Left ventricle myocardium inferior (tissue), 1 donor: ENCODE measurements at regions not wholly inside any gene's neighbourhood (a gene's known extent, or its start where the extent isn't known, plus 50 kb on each side); places are given as distances from the start of the nearest gene placed in this dataset.

Source experiments
- DNase-seq: peaks from one replicate; pipeline ENCODE4 v3.0.0-alpha.2; 2020
- H3K27ac ChIP-seq: fragments of 200-600 bp; replicated peaks from 2 replicates; pipeline ENCODE4 v1.8.0; 2021
- H3K27me3 ChIP-seq: fragments of 200-600 bp; 2 replicates; pipeline ENCODE4 v1.8.0; 2021; ENCODE audit warnings: low read depth
- H3K36me3 ChIP-seq: fragments of 200-600 bp; 2 replicates; pipeline ENCODE4 v1.8.0; 2021
- H3K4me1 ChIP-seq: fragments of 200-600 bp; 2 replicates; pipeline ENCODE4 v1.8.0; 2021
- H3K4me3 ChIP-seq: fragments of 200-600 bp; 2 replicates; pipeline ENCODE4 v1.8.0; 2021; ENCODE audit warnings: mild to moderate bottlenecking, moderate library complexity
- H3K9me3 ChIP-seq: fragments of 200-600 bp; replicated peaks from 2 replicates; pipeline ENCODE4 v1.8.0; 2021
- CTCF ChIP-seq: fragments of 200-600 bp; IDR thresholded peaks from 2 replicates; pipeline ENCODE4 v1.8.0; 2021; ENCODE audit warnings: antibody characterized with exemption, mild to moderate bottlenecking, borderline replicate concordance
- intact Hi-C: fragments of 100-400 bp; cut with micrococcal nuclease; formaldehyde crosslinking; loops from one replicate; pipeline ENCODE4 v1.11.0; 2022
- donor health status: DM: no; HTN: yes; CAD: no; lungs with severe emphysema.

- Histone ChIP-seq H3K27ac (no peak overlapping the region), H3K36me3 (no peaks in the 10 kb centered on the region), H3K9me3 (no peaks in the 10 kb centered on the region), H3K4me3 (no peak overlapping the region), H3K4me1 (no peaks in the 10 kb centered on the region), H3K27me3 (peaks cover 16% of the 10 kb centered on the region)
- intact Hi-C loops: no loop called here
- DNase-seq: no peak
- no peak for TF ChIP-seq CTCF
These were observed 361.1 kb downstream of the MAN2A1 start for GRCh38 chr5:110050640-110051345.

- no peaks in the 10 kb centered on the region for H3K4me1 ChIP-seq
- intact Hi-C loops: no loop called here
- no peaks in the 10 kb centered on the region for H3K9me3 ChIP-seq
- TF ChIP-seq CTCF: no peak
- H3K27ac ChIP-seq: no peak overlapping the region
- no peak for DNase-seq
- H3K27me3 ChIP-seq: peaks cover 16% of the 10 kb centered on the region
- no peak overlapping the region for H3K4me3 ChIP-seq
- no peaks in the 10 kb centered on the region for H3K36me3 ChIP-seq
These were observed 363.5 kb downstream of the MAN2A1 start for GRCh38 chr5:110053205-110053604.

- Histone ChIP-seq H3K4me1 (no peaks in the 10 kb centered on the region), H3K27me3 (peaks cover 16% of the 10 kb centered on the region), H3K27ac (no peak overlapping the region), H3K9me3 (no peaks in the 10 kb centered on the region), H3K4me3 (no peak overlapping the region), H3K36me3 (no peaks in the 10 kb centered on the region)
- DNase-seq: no peak
- intact Hi-C loops: no loop called here
- TF ChIP-seq CTCF: no peak
These were observed 364.1 kb downstream of the MAN2A1 start for GRCh38 chr5:110053824-110054223.

- DNase-seq: no peak
- Histone ChIP-seq H3K27me3 (peaks cover 13% of the 10 kb centered on the region), H3K9me3 (no peaks in the 10 kb centered on the region), H3K4me3 (no peak overlapping the region), H3K4me1 (no peaks in the 10 kb centered on the region), H3K36me3 (no peaks in the 10 kb centered on the region), H3K27ac (no peak overlapping the region)
- intact Hi-C loops: no loop called here
- no peak for TF ChIP-seq CTCF
These were observed 364.5 kb downstream of the MAN2A1 start for GRCh38 chr5:110054240-110054639.

GRCh38 chr5:110055302-110055701 lies 365.6 kb downstream of the MAN2A1 start:
- H3K27me3 ChIP-seq: peaks cover 2% of the 10 kb centered on the region
- H3K9me3 ChIP-seq: no peaks in the 10 kb centered on the region
- no peaks in the 10 kb centered on the region for H3K36me3 ChIP-seq
- no peak for TF ChIP-seq CTCF
- no peak overlapping the region for H3K27ac ChIP-seq
- no peak for DNase-seq
- no peak overlapping the region for H3K4me3 ChIP-seq
- no peaks in the 10 kb centered on the region for H3K4me1 ChIP-seq
- intact Hi-C loops: no loop called here
